Ovary (tissue), 3 donors: ENCODE measurements at regions not wholly inside any gene's neighbourhood (a gene's known extent, or its start where the extent isn't known, plus 50 kb on each side); places are given as distances from the start of the nearest gene placed in this dataset.

ENCODE experiments used
- CTCF ChIP-seq, 3 donors: fragments of 450-650 bp in 2 of 3; fragments of 200-600 bp in 1 of 3; IDR thresholded peaks; one replicate each; pipeline versions ENCODE4 v1.5.1 to v1.8.0; 2016 to 2022; ENCODE audit warnings: antibody characterized with exemption in 3 of 3, mild to moderate bottlenecking in 1 of 3
- EP300 ChIP-seq: sonication (generic); formaldehyde crosslinking; IDR thresholded peaks from one replicate; pipeline ENCODE4 v1.6.1; 2017; ENCODE audit warnings: antibody characterized with exemption
- donor health status: DM: no; HTN: no; CAD: no.

GRCh38 chr5:18220631-18221030 lies 586.4 kb downstream of the TAF11L14 start:
- TF ChIP-seq CTCF (IDR thresholded peaks at IDR 0.05) (no peak), EP300 (no peak)
